CD14-positive monocyte (primary cell): ENCODE measurements at regions not wholly inside any gene's neighbourhood (a gene's known extent, or its start where the extent isn't known, plus 50 kb on each side); places are given as distances from the start of the nearest gene placed in this dataset.

Source experiments
- DNase-seq, 3 donors: peaks; one replicate each; pipeline ENCODE4 v3.0.0-alpha.2; 2011 to 2022
- H2AFZ ChIP-seq: 2 replicates; pipeline ENCODE4 v1.6.0; 2012; ENCODE audit warnings: mild to moderate bottlenecking, low read depth, low read length, inconsistent platforms; ENCODE audit not compliant: insufficient read depth, poor library complexity, severe bottlenecking
- H3K27ac ChIP-seq, 2 donors: 1 replicate in 1 of 2; 2 replicates in 1 of 2; pipeline ENCODE4 v1.5.1; 2012 to 2013; ENCODE audit warnings: low read length in 2 of 2, control low read depth in 1 of 2, inconsistent platforms in 1 of 2, low read depth in 1 of 2, mild to moderate bottlenecking in 1 of 2
- H3K27me3 ChIP-seq, 2 donors: one replicate each; pipeline versions ENCODE4 v1.6.0 to v1.6.1; 2011 to 2013; ENCODE audit warnings: low read length in 2 of 2; ENCODE audit not compliant: control insufficient read depth in 2 of 2, insufficient read depth in 2 of 2
- H3K36me3 ChIP-seq, 2 donors: replicated peaks in 1 of 2; 1 replicate in 1 of 2; 2 replicates in 1 of 2; pipeline versions ENCODE4 v1.5.1 to v1.6.1; 2012 to 2013; ENCODE audit warnings: low read length in 2 of 2, control low read depth in 1 of 2, inconsistent platforms in 1 of 2, mild to moderate bottlenecking in 1 of 2; ENCODE audit not compliant: insufficient read depth in 2 of 2, control insufficient read depth in 1 of 2
- H3K4me1 ChIP-seq, 2 donors: 1 replicate in 1 of 2; 2 replicates in 1 of 2; pipeline versions ENCODE4 v1.5.1 to v1.6.1; 2012 to 2013; ENCODE audit warnings: low read length in 2 of 2, control low read depth in 1 of 2, inconsistent platforms in 1 of 2, mild to moderate bottlenecking in 1 of 2, moderate library complexity in 1 of 2; ENCODE audit not compliant: insufficient read depth in 2 of 2, control insufficient read depth in 1 of 2
- H3K4me2 ChIP-seq: replicated peaks from 2 replicates; pipeline ENCODE3; 2012; ENCODE audit warnings: low read length, moderate library complexity, mild to moderate bottlenecking; ENCODE audit not compliant: poor library complexity, severe bottlenecking; ENCODE audit errors: extremely low read depth
- H3K4me3 ChIP-seq, 3 experiments: fragments of 200-600 bp in 1 of 3; sonication (generic) in 1 of 3; replicated peaks in 1 of 3; 1 replicate in 2 of 3; 2 replicates in 1 of 3; pipeline ENCODE4 v1.5.1; 2011 to 2013; ENCODE audit warnings: low read length in 3 of 3, mild to moderate bottlenecking in 3 of 3, control low read depth in 2 of 3, low read depth in 2 of 3, inconsistent platforms in 1 of 3, moderate library complexity in 1 of 3
- H3K79me2 ChIP-seq: 2 replicates; pipeline ENCODE4 v1.6.0; 2012; ENCODE audit warnings: mild to moderate bottlenecking, control low read depth, inconsistent platforms, low read length, moderate library complexity; ENCODE audit not compliant: insufficient read depth
- H3K9ac ChIP-seq: 2 replicates; pipeline ENCODE4 v1.6.0; 2017; ENCODE audit warnings: low read length, mild to moderate bottlenecking; ENCODE audit not compliant: insufficient read depth, poor library complexity, severe bottlenecking
- H3K9me3 ChIP-seq, 2 donors: replicated peaks in 1 of 2; 1 replicate in 1 of 2; 2 replicates in 1 of 2; pipeline versions ENCODE4 v1.5.1 to v1.6.1; 2012 to 2013; ENCODE audit warnings: low read length in 2 of 2, control low read depth in 1 of 2; ENCODE audit not compliant: control insufficient read depth in 1 of 2, insufficient read depth in 1 of 2
- H4K20me1 ChIP-seq: 2 replicates; pipeline ENCODE4 v1.6.0; 2012; ENCODE audit warnings: mild to moderate bottlenecking, low read length, control low read depth, moderate library complexity; ENCODE audit not compliant: insufficient read depth
- H3K27ac Mint-ChIP-seq, 7 donors: one replicate each; pipeline ENCODE4 v1.8.0; 2020; ENCODE audit warnings: mild to moderate bottlenecking in 7 of 7, mixed read lengths in 7 of 7, moderate library complexity in 6 of 7, inconsistent platforms in 2 of 7
- H3K27me3 Mint-ChIP-seq, 3 donors: one replicate each; pipeline ENCODE4 v1.8.0; 2021 to 2022; ENCODE audit warnings: low read depth in 3 of 3, mild to moderate bottlenecking in 3 of 3, mixed read lengths in 3 of 3, moderate library complexity in 3 of 3, inconsistent platforms in 1 of 3
- H3K36me3 Mint-ChIP-seq, 2 donors: one replicate each; pipeline ENCODE4 v1.8.0; 2020; ENCODE audit warnings: mixed read lengths in 2 of 2, inconsistent platforms in 1 of 2, mild to moderate bottlenecking in 1 of 2
- H3K4me1 Mint-ChIP-seq: one replicate; pipeline ENCODE4 v1.8.0; 2020; ENCODE audit warnings: mild to moderate bottlenecking, mixed read lengths
- H3K4me3 Mint-ChIP-seq, 2 donors: one replicate each; pipeline ENCODE4 v1.8.0; 2020; ENCODE audit warnings: mild to moderate bottlenecking in 2 of 2, mixed read lengths in 2 of 2, moderate library complexity in 1 of 2
- H3K9me3 Mint-ChIP-seq, 7 donors: one replicate each; pipeline ENCODE4 v1.8.0; 2020 to 2022; ENCODE audit warnings: mixed read lengths in 7 of 7, mild to moderate bottlenecking in 6 of 7, moderate library complexity in 6 of 7, inconsistent platforms in 2 of 7
- CTCF ChIP-seq: fragments of 200-600 bp; IDR thresholded peaks from one replicate; pipeline ENCODE4 v1.8.0; 2022; ENCODE audit warnings: antibody characterized with exemption, mild to moderate bottlenecking
- WGBS: methylation state at CpG from one replicate; pipeline ENCODE4 v1.1.5; 2013; ENCODE audit warnings: missing lambda C conversion rate; ENCODE audit not compliant: insufficient coverage; 5-methylcytosine and 5-hydroxymethylcytosine counted together
- intact Hi-C, 2 donors: fragments of 100-400 bp; cut with micrococcal nuclease; formaldehyde crosslinking; loops; one replicate each; pipeline versions ENCODE4 v1.15.0 to v1.15.1; 2023

DNA sequence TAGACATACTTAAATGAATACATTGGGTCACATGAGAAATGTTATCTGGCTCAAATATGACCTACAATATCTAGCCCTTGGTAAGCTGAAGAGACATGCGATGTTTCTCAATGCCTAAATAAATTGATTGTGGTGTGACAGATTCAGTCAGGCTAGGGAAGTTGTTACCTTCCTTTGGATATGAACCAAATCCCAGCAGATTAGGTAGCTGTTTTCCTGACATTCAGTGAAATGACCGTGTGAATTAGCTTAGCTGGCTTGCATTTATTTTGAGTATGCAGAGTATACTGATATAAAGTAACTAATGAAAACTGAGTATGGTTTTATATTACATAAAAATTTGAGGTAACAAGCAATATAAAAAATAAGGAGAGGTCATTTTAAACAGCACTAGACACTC, 288.2 kb downstream of the GJA1 start:
- H3K27ac Mint-ChIP-seq, result no peak overlapping the region
- no peak overlapping the region for H2AFZ ChIP-seq
- no peak overlapping the region for H3K9ac ChIP-seq
- no peaks in the 10 kb centered on the region for H3K79me2 ChIP-seq
- no peak overlapping the region for H3K27ac ChIP-seq
- no peaks in the 10 kb centered on the region for H3K36me3 Mint-ChIP-seq
- H3K4me1 ChIP-seq, result no peaks in the 10 kb centered on the region
- no peak overlapping the region for H3K4me3 Mint-ChIP-seq
- H3K27me3 ChIP-seq, result no peaks in the 10 kb centered on the region
- H3K9me3 ChIP-seq, result no peaks in the 10 kb centered on the region
- WGBS, result no CpG with 5 or more reads among the region's 2 CpGs
- H3K4me3 ChIP-seq, result no peak overlapping the region
- no peak for DNase-seq
- no peak overlapping the region for H3K4me2 ChIP-seq
- peaks cover 0 to 6% (median 0%) of the 10 kb centered on the region in 7 donors for H3K9me3 Mint-ChIP-seq
- no peaks in the 10 kb centered on the region for H3K36me3 ChIP-seq
- H3K4me1 Mint-ChIP-seq, result no peaks in the 10 kb centered on the region
- peaks cover 0 to 3% (median 0%) of the 10 kb centered on the region in 3 donors for H3K27me3 Mint-ChIP-seq
- H4K20me1 ChIP-seq, result no peaks in the 10 kb centered on the region
- no peak for TF ChIP-seq CTCF
- intact Hi-C loops, result no loop called here

DNA sequence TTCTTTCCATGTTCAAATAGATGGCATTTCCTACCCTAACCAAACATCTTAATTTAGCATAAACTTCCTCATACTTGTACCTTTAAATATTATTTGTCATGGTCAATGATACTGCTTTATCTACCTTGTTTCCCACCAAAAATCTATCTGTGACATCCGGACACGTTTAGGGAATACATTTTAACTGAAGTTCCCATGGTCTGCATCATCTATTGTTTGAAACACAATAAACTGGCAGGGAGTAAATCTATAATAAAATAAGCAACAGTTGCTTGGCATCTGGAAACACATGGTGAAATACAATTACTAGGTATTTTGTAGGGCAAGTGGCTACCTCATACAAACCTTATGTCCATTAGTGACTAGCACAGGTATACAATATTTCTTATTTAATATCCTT, 289.1 kb downstream of the GJA1 start:
- Mint-ChIP-seq H3K36me3 (no peaks in the 10 kb centered on the region), H3K4me1 (no peaks in the 10 kb centered on the region), H3K27me3 (peaks cover 0 to 3% (median 0%) of the 10 kb centered on the region in 3 donors), H3K4me3 (no peak overlapping the region), H3K9me3 (peaks cover 0 to 8% (median 1%) of the 10 kb centered on the region in 7 donors), H3K27ac (no peak overlapping the region)
- Histone ChIP-seq H3K27ac (no peak overlapping the region), H3K36me3 (no peaks in the 10 kb centered on the region), H3K9me3 (peaks cover 0 to 3% of the 10 kb centered on the region in 2 donors), H2AFZ (no peak overlapping the region), H3K79me2 (no peaks in the 10 kb centered on the region), H3K9ac (no peak overlapping the region), H3K4me2 (no peak overlapping the region), H3K27me3 (no peaks in the 10 kb centered on the region), H3K4me3 (no peak overlapping the region), H4K20me1 (no peaks in the 10 kb centered on the region), H3K4me1 (no peaks in the 10 kb centered on the region)
- TF ChIP-seq CTCF, result no peak
- DNase-seq, result no peak
- no CpG with 5 or more reads among the region's 2 CpGs for WGBS
- intact Hi-C loops, result no loop called here
